ENCODE measurements at regions not wholly inside any gene's neighbourhood (a gene's known extent, or its start where the extent isn't known, plus 50 kb on each side); places are given as distances from the start of the nearest gene placed in this dataset.
"Not testable (repeated sequence)": the region's sequence is repeated elsewhere in the genome, so short reads cannot be mapped to it uniquely, and the experiment has no call there.

- no peak for DNase-seq (ENCODE audit: low read depth)
Observed at GRCh38 chr9:84054341-84055010, 73.9 kb downstream of the RMI1 start.

DNA sequence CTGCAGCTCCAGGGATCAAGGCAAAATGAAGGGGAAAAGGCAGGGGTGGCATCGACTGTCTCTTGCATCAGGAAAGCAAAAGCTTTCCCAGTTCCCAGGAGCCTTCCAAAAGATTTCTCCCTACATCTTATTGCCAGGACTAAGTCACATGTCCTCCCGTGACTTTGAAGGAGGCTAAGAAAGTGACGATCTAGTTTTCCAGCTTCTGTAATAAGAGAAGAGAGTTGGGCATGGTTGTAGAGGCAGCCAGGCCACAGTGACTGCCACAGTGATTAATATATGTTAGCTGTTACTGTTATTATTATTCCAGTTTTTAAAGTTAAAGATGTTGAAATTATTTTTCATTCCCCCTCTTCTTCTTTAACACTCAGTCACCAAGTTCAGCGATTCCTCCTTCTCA lies 77.1 kb downstream of the RMI1 start:
- no peak for DNase-seq (ENCODE audit: low read depth)

DNA sequence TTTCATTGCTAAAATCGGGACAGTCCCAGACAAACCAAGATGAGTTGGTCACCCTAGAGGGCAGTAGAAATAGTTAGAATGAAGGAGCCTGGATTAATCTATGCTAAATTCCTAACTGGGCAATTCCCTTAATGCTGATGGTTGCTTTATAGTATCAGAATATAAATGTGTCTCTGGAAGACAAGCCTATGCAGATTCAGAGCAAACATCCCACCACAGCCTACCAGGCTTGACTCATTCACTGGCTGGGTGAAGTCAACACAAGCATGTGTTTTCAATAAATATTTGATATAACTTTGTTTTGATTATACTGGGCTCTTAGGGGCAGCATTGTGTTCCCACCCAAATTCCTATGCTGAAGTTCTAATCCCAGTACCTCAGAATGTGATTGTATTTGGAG lies 79.3 kb downstream of the RMI1 start:
- no peak for DNase-seq (ENCODE audit: low read depth)

- no peak for DNase-seq (ENCODE audit: low read depth)
Observed at GRCh38 chr9:84061613-84062193, 81.1 kb downstream of the RMI1 start.

DNA sequence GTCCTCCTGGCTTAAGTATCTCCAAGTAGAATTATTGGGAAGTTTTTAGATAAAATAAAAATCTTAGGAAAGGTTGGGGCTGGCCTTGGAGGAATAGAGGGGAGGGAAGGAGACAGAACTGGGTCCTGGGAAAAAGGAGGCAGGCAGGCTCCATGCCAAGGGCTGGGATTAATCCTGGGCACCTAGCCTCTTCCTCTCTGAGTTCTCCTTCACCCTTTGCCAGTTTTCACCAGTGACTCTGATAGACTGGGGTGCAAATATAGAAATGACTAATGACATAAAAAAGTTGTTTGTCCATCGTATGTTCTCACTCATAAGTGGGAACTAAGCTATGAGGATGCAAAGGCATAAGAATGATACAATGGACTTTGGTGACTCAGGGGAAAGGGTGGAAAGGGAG lies 81.9 kb downstream of the RMI1 start:
- no peak for DNase-seq (ENCODE audit: low read depth)

GRCh38 chr9:84067821-84068220 lies 87.2 kb downstream of the RMI1 start:
- DNase-seq (ENCODE audit: low read depth) = no peak

- DNase-seq (ENCODE audit: low read depth) = no peak
Observed at GRCh38 chr9:84068872-84069271, 88.3 kb downstream of the RMI1 start.

GRCh38 chr9:84070590-84070989 lies 90.0 kb downstream of the RMI1 start:
- DNase-seq (ENCODE audit: low read depth) = no peak

DNA sequence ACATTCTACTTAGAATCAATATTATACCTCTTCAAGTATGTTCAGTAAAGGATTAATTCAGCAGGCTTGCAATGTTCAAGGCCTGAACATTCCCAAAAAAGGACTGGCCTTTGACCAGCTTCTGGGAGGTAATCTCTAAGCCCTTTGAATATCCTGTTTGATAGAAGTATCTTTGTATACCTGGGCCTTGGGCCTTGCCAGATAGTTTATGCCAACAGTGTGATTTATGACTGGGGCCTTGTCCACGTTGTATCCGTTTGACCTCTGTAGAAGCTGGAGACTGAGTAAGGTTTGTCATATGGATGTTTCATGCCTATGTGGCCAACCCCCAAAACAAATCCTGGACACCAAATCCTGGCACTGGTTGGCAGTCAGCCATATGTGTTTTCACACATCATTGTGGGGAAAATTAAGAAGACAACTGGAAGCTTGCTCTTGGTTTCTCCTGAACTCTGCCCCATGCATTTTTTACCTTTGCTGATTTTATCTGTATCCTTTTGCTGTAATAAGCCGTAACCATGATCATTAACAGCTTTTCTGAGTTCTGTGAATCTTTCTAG lies 92.1 kb downstream of the RMI1 start:
- DNase-seq (ENCODE audit: low read depth) = no peak

DNA sequence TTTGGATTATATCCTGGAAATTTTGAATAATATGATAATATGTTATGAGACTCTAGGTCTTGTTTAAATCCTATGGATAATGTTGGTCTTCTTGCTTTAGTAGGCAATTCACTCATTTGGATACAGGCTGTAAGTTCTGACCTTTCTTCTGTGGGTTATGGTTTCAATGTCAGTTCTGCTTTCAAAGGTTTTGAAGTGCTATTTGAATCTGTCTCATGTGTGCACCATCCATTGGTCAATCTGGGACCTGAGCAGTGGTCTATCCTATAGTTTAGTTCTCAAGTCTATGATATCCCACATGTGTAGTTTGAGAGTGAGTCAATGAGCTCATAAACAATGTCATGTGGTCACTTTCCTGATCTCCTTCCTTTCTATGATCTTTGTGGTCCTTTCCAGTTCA lies 94.4 kb downstream of the RMI1 start:
- no peak for DNase-seq (ENCODE audit: low read depth)

DNA sequence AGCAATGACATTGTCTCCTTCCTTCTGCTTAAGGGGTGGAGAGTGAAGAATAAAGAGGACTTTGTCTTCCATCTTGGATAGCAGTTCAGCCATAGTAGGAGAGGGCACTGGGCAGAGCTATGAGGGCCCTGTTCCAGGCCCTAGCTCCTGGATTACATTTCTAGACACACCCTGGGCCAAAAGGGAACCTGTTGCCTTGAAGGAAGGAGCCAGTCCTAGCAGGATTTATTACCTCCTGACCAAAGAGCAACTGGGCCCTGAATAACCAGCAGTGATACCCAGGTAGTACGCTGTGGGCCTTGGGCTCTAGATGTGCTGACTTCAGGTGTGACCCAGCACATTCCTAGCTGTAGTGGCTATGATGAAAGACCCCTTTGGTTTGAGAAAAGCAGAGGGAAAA lies 95.8 kb downstream of the RMI1 start:
- DNase-seq (ENCODE audit: low read depth) = no peak

GRCh38 chr9:84077816-84078215 lies 97.2 kb downstream of the RMI1 start:
- DNase-seq (ENCODE audit: low read depth) = not testable (repeated sequence)

GRCh38 chr9:84079994-84080393 lies 99.4 kb downstream of the RMI1 start:
- no peak for DNase-seq (ENCODE audit: low read depth)

DNA sequence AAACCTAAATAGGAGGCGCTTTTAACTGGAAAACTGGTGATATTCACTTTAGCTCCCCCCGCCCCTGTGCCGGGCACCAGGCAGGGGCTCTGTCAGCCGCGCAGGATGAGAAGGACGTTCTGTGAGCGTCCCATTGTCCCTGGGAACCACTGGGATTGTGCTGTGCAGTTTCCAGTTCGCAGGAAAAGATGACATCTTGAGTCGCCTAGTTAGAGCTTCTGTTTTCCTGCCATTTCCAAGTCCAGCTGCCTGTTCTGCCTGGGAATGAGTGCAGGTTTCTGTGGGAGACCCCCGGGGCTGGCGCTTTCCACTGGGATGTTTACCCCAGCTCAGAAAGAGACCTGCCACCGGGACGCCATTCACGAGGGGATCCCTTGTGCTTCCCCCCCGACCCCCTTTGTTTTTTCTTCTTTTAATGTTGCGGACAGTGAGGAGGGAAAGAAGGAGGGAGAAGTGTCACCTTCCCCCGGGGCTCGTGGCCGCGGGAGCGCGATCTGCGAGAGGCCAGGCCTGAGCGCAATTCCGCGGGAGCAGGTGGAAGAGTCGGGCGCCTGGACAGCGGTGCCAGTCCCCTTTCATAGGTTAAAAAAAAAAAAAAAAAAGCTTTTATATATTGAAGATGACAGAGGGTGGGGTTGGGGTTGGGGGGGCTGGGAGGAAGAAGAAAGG lies 121.5 kb downstream of the RMI1 start:
- no peak for DNase-seq (ENCODE audit: low read depth)

GRCh38 chr9:84103651-84104377 lies 123.2 kb downstream of the RMI1 start:
- no peak for DNase-seq (ENCODE audit: low read depth)

DNA sequence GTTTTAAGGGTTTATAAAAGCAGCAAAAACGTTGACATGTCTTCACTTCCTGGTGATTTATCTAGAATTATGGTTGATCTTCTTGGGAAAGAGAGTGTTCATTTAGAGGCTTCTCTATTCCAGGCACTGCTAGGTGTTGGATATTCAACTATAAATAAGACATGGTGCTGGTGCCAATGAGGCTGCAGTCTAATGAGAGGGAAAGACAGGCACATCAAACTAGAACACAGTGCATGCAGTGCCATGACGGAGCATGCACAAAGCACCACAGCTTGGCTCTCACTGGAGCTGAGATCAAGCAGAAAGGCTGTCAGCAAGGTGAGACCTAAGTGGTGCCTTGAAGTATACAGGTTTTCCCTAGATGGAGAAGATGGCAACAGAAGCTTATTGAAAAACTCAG lies 126.5 kb downstream of the RMI1 start:
- no peak for DNase-seq (ENCODE audit: low read depth)

GRCh38 chr9:84107995-84108394 lies 127.4 kb downstream of the RMI1 start:
- no peak for DNase-seq (ENCODE audit: low read depth)

GRCh38 chr9:84111726-84112125 lies 131.1 kb downstream of the RMI1 start:
- no peak for DNase-seq (ENCODE audit: low read depth)

- no peak for DNase-seq (ENCODE audit: low read depth)
Observed at GRCh38 chr9:84121991-84122523, 141.5 kb downstream of the RMI1 start.

DNA sequence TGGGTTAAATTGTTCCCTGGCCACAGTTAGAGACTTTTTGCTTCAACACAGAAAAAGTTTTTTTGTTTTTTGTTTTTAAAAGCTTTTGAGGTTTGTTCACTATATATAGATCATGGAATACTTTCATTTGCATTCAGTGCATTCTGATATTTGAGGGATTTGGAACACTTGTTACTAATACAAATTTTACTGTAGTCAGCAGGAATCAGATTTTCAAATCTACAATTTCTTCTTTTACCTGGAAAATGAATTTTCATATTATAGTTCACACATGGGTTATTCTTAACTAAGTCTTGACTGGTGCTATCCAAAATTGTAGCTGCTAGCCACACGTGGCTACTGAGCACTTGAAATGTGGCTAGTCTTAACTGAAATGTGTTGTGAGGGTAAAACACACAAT lies 142.0 kb downstream of the RMI1 start:
- DNase-seq (ENCODE audit: low read depth) = no peak

DNA sequence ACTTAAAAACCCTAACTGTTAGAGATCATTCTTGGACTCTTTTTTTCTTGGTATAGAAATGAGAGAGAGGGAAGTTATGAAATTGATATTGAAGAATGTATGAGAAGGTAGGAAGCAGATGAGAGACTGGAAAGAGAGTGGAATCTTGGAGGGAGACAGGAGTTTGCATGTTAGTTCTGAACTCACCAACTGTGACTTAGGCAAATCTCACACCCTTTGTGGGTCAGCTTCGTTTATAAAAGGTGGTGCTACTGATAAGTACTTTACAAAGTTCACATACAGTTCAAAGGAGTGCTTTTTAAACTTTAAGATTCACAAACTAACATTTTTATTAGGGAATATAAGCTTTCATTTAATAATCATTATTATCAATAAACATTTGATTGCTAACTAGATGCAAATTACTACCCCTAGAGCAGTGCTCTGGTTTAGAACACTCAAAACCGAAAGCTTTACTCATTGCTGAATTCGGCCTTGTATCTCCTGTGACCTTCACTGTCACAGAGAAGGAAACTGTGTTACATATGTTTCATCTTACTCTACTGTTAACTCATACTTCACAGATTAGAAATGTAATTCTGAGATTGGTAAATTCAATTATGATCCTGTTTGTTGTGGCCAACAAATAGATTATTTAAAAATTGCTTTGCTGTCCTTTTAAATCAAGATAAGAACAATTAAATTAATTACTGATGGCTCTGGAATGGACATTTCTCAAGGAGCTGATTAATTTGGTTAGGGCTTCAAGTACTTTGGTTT lies 143.2 kb downstream of the RMI1 start:
- DNase-seq (ENCODE audit: low read depth) = no peak

- DNase-seq (ENCODE audit: low read depth) = no peak
Observed at GRCh38 chr9:84125046-84125445, 144.4 kb downstream of the RMI1 start.

Measured in HS-5 (cell line).